ENCODE measurements at regions not wholly inside any gene's neighbourhood (a gene's known extent, or its start where the extent isn't known, plus 50 kb on each side); places are given as distances from the start of the nearest gene placed in this dataset.

DNA sequence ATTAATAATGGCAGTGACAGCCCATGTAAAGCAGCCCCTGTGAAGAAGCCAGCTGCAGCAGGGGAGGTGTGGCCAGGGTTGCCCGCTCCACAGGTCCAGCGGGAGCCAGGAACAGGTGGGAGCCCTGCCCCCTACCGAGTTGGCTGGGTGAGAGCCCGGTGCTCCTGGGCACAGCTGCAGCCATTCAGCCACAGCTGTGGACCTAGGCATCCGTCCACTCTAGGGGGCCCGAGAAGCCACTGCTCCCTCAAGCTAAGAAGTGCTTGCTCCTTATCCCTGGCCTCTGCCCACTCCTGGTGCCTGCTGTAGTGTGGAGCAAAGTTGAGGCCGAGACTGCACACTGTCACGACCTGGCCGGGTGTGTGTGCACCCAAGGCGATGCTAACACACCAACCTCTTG, 1469.0 kb downstream of the PCDH7 start:
- TF ChIP-seq FOXM1 (IDR thresholded peaks at IDR 0.05; ENCODE audit: borderline replicate concordance, low read depth) (no peak), EP300 (IDR thresholded peaks at IDR 0.05; ENCODE audit: borderline replicate concordance) (no peak), ZBTB7A (IDR thresholded peaks at IDR 0.05; ENCODE audit: low read depth) (no peak), CEBPB (IDR thresholded peaks at IDR 0.05) (no peak), EGR1 (IDR thresholded peaks at IDR 0.05) (no peak), TCF12 (IDR thresholded peaks at IDR 0.05; ENCODE audit: low read depth) (peak; percentile 39), RAD21 (IDR thresholded peaks at IDR 0.05; ENCODE audit: low read depth) (no peak), NFIC (IDR thresholded peaks at IDR 0.05) (no peak), USF1 (IDR thresholded peaks at IDR 0.05) (no peak), TEAD4 (IDR thresholded peaks at IDR 0.05) (no peak), REST (IDR thresholded peaks at IDR 0.05; ENCODE audit: low read depth) (no peak)
- TF ChIP-seq, protein P1, sequence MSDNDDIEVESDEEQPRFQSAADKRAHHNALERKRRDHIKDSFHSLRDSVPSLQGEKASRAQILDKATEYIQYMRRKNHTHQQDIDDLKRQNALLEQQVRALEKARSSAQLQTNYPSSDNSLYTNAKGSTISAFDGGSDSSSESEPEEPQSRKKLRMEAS (IDR thresholded peaks at IDR 0.05) = no peak
